WTC11 (cell line): ENCODE measurements at regions not wholly inside any gene's neighbourhood (a gene's known extent, or its start where the extent isn't known, plus 50 kb on each side); places are given as distances from the start of the nearest gene placed in this dataset.

Experiments used
- ATAC-seq: fragments of 200-7000 bp; cut with Tn5 transposase; 2 replicates; pipeline ENCODE4 v1.10.0; 2021; ENCODE audit warnings: mild to moderate bottlenecking, moderate library complexity
- CTCF ChIA-PET: fragments of 300-600 bp; sonication (Branson Sonifier 250); formaldehyde crosslinking; loops from one replicate; lab custom pipeline; 2021; ENCODE audit warnings: antibody characterized with exemption; lab: Charles Lee
- POLR2A ChIA-PET: fragments of 350-600 bp; sonication (Branson Sonifier 250); formaldehyde crosslinking; loops from one replicate; lab custom pipeline; 2021; ENCODE audit warnings: antibody characterized with exemption; lab: Charles Lee
- DNase-seq: peaks from one replicate; pipeline ENCODE4 v3.0.0; 2021; ENCODE audit warnings: low spot score
- H3K27ac Mint-ChIP-seq: 2 replicates; pipeline ENCODE4 v1.8.0; 2021; ENCODE audit warnings: mixed read lengths
- H3K27me3 Mint-ChIP-seq: 2 replicates; pipeline ENCODE4 v1.8.0; 2021; ENCODE audit warnings: low read depth, mild to moderate bottlenecking, moderate library complexity, mixed read lengths
- H3K36me3 Mint-ChIP-seq: 2 replicates; pipeline ENCODE4 v1.8.0; 2021; ENCODE audit warnings: mixed read lengths
- H3K4me1 Mint-ChIP-seq: 2 replicates; pipeline ENCODE4 v1.8.0; 2022; ENCODE audit warnings: mixed read lengths
- H3K4me3 Mint-ChIP-seq: 2 replicates; pipeline ENCODE4 v1.8.0; 2021; ENCODE audit warnings: mild to moderate bottlenecking, moderate library complexity, mixed read lengths
- H3K9me3 Mint-ChIP-seq: 2 replicates; pipeline ENCODE4 v1.8.0; 2021; ENCODE audit warnings: mixed read lengths
- ATF3 ChIP-seq: sonication (generic); formaldehyde crosslinking; conservative IDR thresholded peaks from 2 replicates; pipeline ENCODE4 v1.8.1; 2022; ENCODE audit warnings: mild to moderate bottlenecking, missing genetic modification reagents
- CDX4 ChIP-seq: fragments of 250-450 bp; sonication (Bioruptor Pico); IDR thresholded peaks from 2 replicates; pipeline ENCODE4 v1.9.0; 2021; ENCODE audit warnings: moderate library complexity, mild to moderate bottlenecking, inconsistent platforms, borderline replicate concordance
- ETV6 ChIP-seq: sonication (generic); formaldehyde crosslinking; IDR thresholded peaks from 2 replicates; pipeline ENCODE4 v1.8.1; 2022; ENCODE audit warnings: mild to moderate bottlenecking, missing genetic modification reagents
- KAT7 ChIP-seq: sonication (generic); formaldehyde crosslinking; IDR thresholded peaks from 2 replicates; pipeline ENCODE4 v1.8.1; 2023; ENCODE audit warnings: missing genetic modification reagents, mild to moderate bottlenecking, borderline replicate concordance
- MYBL2 ChIP-seq: sonication (generic); formaldehyde crosslinking; IDR thresholded peaks from 2 replicates; pipeline ENCODE4 v1.8.1; 2023; ENCODE audit warnings: mild to moderate bottlenecking, moderate library complexity, missing genetic modification reagents
- OVOL2 ChIP-seq: fragments of 250-450 bp; sonication (Bioruptor Pico); IDR thresholded peaks from 2 replicates; pipeline ENCODE4 v1.9.0; 2021; ENCODE audit warnings: mild to moderate bottlenecking, borderline replicate concordance
- SMAD4 ChIP-seq: sonication (generic); formaldehyde crosslinking; IDR thresholded peaks from 2 replicates; pipeline ENCODE4 v1.8.0; 2022; ENCODE audit warnings: mild to moderate bottlenecking, missing genetic modification reagents
- SP1 ChIP-seq: sonication (generic); formaldehyde crosslinking; conservative IDR thresholded peaks from 2 replicates; pipeline ENCODE4 v1.8.1; 2022; ENCODE audit warnings: missing genetic modification reagents
- STAT6 ChIP-seq: sonication (generic); formaldehyde crosslinking; conservative IDR thresholded peaks from 2 replicates; pipeline ENCODE4 v1.8.1; 2023; ENCODE audit warnings: mild to moderate bottlenecking, low read depth, missing genetic modification reagents, moderate library complexity
- ZNF121 ChIP-seq: sonication (generic); formaldehyde crosslinking; IDR thresholded peaks from 2 replicates; pipeline ENCODE4 v1.8.0; 2023; ENCODE audit warnings: missing genetic modification reagents
- ZNF281 ChIP-seq: sonication (generic); formaldehyde crosslinking; IDR thresholded peaks from 2 replicates; pipeline ENCODE4 v1.8.0; 2023; ENCODE audit warnings: mild to moderate bottlenecking, missing genetic modification reagents
- ZNF425 ChIP-seq: fragments of 250-450 bp; sonication (Bioruptor Pico); conservative IDR thresholded peaks from 2 replicates; pipeline ENCODE4 v1.9.0; 2021; ENCODE audit warnings: mild to moderate bottlenecking
- ZNF532 ChIP-seq: fragments of 250-450 bp; sonication (Bioruptor Pico); IDR thresholded peaks from 2 replicates; pipeline ENCODE4 v1.9.0; 2021; ENCODE audit warnings: mild to moderate bottlenecking, borderline replicate concordance
- ZNF671 ChIP-seq: fragments of 250-450 bp; sonication (Bioruptor Pico); IDR thresholded peaks from 2 replicates; pipeline ENCODE4 v1.8.0; 2021; ENCODE audit warnings: mild to moderate bottlenecking
- TF ChIP-seq, protein P1 (sequence below): fragments of 200-600 bp; IDR thresholded peaks from 2 replicates; pipeline ENCODE4 v1.8.0; 2022; ENCODE audit warnings: antibody characterized with exemption

GRCh38 chr22:27455526-27455925 is 346.0 kb downstream of the MN1 start (continued):
- TF ChIP-seq ZNF281 (CRISPR knock-in tag) (no peak), ETV6 (no peak), ZNF425 (no peak), SP1 (CRISPR knock-in tag) (no peak), SMAD4 (CRISPR knock-in tag) (no peak), ATF3 (no peak)
- TF ChIP-seq, protein P1, sequence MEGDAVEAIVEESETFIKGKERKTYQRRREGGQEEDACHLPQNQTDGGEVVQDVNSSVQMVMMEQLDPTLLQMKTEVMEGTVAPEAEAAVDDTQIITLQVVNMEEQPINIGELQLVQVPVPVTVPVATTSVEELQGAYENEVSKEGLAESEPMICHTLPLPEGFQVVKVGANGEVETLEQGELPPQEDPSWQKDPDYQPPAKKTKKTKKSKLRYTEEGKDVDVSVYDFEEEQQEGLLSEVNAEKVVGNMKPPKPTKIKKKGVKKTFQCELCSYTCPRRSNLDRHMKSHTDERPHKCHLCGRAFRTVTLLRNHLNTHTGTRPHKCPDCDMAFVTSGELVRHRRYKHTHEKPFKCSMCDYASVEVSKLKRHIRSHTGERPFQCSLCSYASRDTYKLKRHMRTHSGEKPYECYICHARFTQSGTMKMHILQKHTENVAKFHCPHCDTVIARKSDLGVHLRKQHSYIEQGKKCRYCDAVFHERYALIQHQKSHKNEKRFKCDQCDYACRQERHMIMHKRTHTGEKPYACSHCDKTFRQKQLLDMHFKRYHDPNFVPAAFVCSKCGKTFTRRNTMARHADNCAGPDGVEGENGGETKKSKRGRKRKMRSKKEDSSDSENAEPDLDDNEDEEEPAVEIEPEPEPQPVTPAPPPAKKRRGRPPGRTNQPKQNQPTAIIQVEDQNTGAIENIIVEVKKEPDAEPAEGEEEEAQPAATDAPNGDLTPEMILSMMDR, result no peak

- no peak for DNase-seq
- Mint-ChIP-seq H3K9me3 (no peaks in the 10 kb centered on the region; the same call in 1 of the 2 replicates), H3K27me3 (no peaks in the 10 kb centered on the region; the same call in 1 of the 2 replicates), H3K4me1 (peaks cover 42% of the 10 kb centered on the region), H3K27ac (no peak overlapping the region), H3K4me3 (no peak overlapping the region), H3K36me3 (no peaks in the 10 kb centered on the region)
- ChIA-PET POLR2A (no interaction called here), CTCF (no interaction called here)
- ATAC-seq, result no peak
- TF ChIP-seq ZNF532 (CRISPR knock-in tag) (no peak), ZNF671 (CRISPR knock-in tag) (no peak), ZNF121 (CRISPR knock-in tag) (no peak), KAT7 (no peak), CDX4 (CRISPR knock-in tag) (no peak), MYBL2 (CRISPR knock-in tag) (no peak), STAT6 (no peak), OVOL2 (CRISPR knock-in tag) (no peak)
- TF ChIP-seq, protein P1, result no peak
These were observed 344.7 kb downstream of the MN1 start for GRCh38 chr22:27456696-27457503.
